ENCODE measurements at regions not wholly inside any gene's neighbourhood (a gene's known extent, or its start where the extent isn't known, plus 50 kb on each side); places are given as distances from the start of the nearest gene placed in this dataset.

GRCh38 chr6:154561750-154562149 is 51.3 kb upstream of the CNKSR3 start:
- no peak for ATAC-seq
- DNase-seq: no peak
- intact Hi-C loops (cut with DNase I, micrococcal nuclease): no loop called here

DNA sequence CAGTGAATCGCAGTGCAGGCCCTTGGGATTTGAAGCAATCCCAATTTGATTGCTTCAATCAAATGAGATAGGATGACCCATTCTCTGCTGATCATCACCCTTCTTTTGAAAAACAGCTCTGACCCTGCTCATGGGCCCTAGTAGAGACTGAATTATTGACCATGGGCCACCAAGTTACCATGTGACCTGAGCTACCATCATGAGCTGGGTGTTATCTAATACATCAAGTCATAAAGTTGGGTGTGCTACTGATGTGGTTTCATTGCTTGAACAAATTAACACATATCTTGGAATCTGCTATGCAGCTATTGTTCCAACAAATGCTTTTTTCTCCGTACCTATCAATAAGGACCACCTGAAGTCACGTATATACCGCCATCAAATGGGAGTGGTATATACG is 54.8 kb upstream of the CNKSR3 start:
- intact Hi-C loops (cut with DNase I, micrococcal nuclease): no loop called here
- ATAC-seq: peak; percentile 44
- DNase-seq: no peak

DNA sequence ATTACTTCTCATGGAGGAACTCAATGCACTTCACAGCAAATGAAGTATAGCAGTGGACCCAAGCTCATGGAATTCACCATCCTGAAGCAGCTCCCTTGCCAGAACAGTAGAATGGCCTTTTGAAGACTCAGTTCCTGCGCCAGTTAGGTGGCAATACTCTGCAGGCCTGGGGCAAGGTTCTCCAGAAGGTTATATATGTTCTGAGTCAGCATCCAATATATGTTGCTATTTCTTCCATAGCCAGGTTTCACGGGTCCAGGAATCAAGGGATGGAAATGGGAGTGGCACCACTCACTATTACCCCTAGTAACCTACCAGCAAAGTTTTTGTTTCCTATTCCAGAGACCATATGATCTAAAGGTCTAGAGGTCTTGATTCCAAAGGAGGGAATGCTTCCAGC is 56.4 kb upstream of the CNKSR3 start:
- intact Hi-C loops (cut with DNase I, micrococcal nuclease): no loop called here
- peak; percentile 62 for ATAC-seq
- DNase-seq: no peak

DNA sequence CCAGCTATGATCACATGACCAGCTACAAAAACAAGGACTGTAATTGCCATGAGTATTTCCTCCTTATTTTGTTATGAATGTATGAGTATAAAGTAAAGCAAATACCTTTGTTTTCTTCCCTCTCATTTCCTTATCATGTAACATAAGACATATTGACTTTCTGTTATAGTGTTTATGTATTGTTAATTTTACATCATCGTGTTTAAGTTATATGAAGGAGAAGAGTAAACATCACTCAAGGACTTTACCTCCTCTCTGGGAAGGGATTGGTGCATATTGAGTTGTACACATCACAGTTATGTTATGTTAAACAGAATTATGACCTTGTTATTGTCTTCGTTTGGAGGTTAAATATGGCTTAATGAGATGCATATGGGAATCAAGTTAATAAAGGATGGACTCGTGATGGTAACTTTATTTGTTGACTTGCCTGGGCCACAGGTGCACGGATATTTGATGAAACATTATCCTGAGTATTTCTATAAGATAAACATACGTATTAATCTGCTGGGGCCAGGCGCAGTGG is 57.3 kb upstream of the CNKSR3 start:
- DNase-seq (no peak), ATAC-seq (peak; percentile 76)
- intact Hi-C loops (cut with DNase I, micrococcal nuclease): no loop called here

DNA sequence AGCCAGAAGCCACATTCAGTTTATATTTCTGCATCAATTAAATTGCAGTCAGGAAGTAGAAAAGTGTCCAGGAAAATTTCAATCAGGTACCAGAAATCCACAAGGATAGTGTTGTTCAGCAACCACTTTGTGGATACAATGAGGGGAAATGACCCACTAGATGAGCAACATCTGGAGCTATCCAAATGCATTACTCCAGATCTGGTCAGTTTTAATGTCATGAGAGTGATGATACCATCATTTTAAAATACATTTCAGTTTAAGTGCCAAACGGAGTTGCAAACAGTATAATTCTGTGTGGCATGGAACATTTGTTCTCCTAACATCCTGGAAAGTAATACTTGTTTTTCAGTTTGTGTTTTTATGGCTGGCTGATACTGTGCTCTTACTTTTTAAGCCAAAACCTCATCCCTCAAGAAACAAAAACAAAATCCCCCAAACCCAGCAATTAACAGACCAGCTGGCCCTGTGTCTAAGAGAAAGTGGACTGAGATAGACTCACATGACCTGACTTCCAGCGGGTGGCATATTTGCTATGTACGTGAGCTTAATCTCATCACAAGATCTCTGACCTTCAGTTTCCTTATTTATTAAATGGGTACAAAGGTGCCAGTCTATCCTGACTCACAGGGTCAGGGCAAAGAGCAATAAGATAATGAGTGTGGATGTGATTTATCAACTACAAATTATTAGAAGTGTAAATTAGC is 58.8 kb upstream of the CNKSR3 start:
- no peak for DNase-seq

GRCh38 chr6:154570505-154570904 is 60.0 kb upstream of the CNKSR3 start:
- DNase-seq: no peak
- ATAC-seq: no peak
- intact Hi-C loops (cut with DNase I, micrococcal nuclease): no loop called here

More for the DNA sequence above, 58.8 kb upstream of the CNKSR3 start:
- intact Hi-C loops (cut with DNase I, micrococcal nuclease): no loop called here
- peak; percentile 50 for ATAC-seq

DNA sequence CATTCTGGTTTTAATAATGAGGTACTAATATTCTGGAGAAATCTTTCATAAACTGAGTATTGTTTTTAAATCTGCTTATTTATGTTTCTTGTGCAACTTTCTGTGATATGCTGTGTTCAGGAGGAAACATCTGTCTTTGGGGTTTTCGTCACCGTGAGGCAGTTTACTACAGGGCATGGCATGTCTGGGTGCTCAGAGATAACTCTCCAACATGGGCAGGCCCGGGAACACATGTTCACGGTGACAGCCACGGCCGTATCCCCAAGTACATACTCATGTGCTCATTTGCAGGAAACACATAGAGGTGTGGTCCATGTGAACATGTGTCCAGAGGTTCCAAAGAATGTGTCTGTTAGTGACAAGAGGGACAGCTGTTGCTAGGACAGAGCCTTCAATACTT is 62.1 kb upstream of the CNKSR3 start:
- intact Hi-C loops (cut with DNase I, micrococcal nuclease): no loop called here
- DNase-seq (no peak), ATAC-seq (no peak)

- DNase-seq (no peak), ATAC-seq (peak; percentile 92)
- intact Hi-C loops (cut with DNase I, micrococcal nuclease): no loop called here
Measured at GRCh38 chr6:154578004-154578559, 67.6 kb upstream of the CNKSR3 start.

- intact Hi-C loops (cut with DNase I, micrococcal nuclease): no loop called here
- DNase-seq: no peak
- ATAC-seq: no peak
Measured at GRCh38 chr6:154579046-154579445, 68.6 kb upstream of the CNKSR3 start.

- no peak for DNase-seq
- intact Hi-C loops (cut with DNase I, micrococcal nuclease): no loop called here
- no peak for ATAC-seq
Measured at GRCh38 chr6:154579485-154579884, 69.0 kb upstream of the CNKSR3 start.

- DNase-seq: no peak
- no peak for ATAC-seq
- intact Hi-C loops (cut with DNase I, micrococcal nuclease): no loop called here
Measured at GRCh38 chr6:154580397-154581135, 70.1 kb upstream of the CNKSR3 start.

DNA sequence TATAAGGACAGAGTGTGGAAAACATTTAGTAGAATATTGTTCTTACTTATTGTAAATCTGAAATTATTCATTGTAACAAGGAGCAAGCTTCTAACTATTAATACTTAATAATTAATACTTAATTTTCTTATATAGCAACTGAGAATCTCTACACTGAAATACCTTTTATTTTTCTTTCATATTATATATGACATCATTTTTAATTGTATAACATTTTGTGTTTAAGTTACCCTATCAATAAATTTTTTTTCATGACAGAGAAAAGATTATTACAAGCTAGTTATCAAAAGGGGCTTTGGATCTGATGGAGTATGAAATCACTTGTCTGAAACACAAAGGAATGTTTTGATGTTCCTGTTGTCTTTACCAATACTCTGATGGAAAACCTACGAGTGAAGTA is 72.2 kb upstream of the CNKSR3 start:
- intact Hi-C loops (cut with DNase I, micrococcal nuclease): no loop called here
- no peak for DNase-seq
- ATAC-seq: no peak

DNA sequence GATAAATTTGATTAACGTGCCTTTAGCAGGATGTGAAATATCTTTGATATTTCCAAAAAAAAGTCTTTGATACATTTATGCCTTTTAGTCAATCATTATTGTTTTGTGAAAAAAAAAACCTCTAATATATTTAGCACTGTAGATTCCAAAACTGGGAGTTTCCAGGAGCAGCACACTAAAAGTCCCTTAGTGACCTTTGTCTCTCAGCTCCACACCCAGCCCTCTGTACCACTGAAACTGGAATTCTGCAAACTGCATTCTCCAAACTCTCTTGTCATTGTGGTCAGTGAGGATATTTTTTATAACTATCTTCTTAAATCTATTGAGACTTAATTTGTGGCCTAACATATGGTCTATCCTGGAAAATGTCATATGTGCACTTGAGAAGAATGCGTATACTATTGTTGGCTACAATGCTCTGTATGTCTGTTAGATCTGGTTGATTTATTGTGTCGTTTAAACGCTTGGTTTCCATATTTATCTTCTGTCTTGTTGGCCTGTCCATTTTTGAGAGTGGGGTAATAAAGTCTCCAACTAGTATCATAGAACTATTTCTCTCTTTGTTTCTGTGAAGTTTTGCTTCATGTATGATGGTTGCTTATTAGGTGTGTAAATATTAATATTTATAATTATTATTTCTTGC is 73.2 kb upstream of the CNKSR3 start:
- ATAC-seq: peak; percentile 95
- no peak for DNase-seq
- intact Hi-C loops (cut with DNase I, micrococcal nuclease): no loop called here

DNA sequence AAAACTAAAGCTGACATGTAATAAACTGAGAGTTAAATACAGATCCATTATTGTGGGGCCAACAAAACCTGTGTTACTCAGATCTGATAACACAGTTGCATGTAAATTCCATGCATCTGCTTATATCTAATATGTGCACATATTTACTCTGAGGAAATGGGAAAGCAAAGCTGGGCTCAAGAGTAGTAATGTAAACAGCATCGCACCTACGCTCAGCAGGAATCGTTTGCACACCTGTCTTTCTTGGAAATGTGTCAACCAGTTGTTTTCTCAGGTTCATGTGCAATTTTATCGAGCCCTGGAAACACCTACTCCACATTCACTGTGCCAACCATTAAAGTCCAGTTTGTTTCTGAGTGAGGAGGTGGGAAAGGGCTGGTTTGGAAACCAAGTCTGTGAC is 80.3 kb upstream of the CNKSR3 start:
- DNase-seq: no peak
- peak; percentile 89 for ATAC-seq
- intact Hi-C loops (cut with DNase I, micrococcal nuclease): no loop called here

- intact Hi-C loops (cut with DNase I, micrococcal nuclease): no loop called here
- DNase-seq: no peak
- ATAC-seq: peak; percentile 74
Measured at GRCh38 chr6:154591234-154591633, 80.7 kb upstream of the CNKSR3 start.

GRCh38 chr6:154592199-154592860 is 81.8 kb upstream of the CNKSR3 start:
- ATAC-seq (no peak), DNase-seq (no peak)
- intact Hi-C loops (cut with DNase I, micrococcal nuclease): no loop called here

DNA sequence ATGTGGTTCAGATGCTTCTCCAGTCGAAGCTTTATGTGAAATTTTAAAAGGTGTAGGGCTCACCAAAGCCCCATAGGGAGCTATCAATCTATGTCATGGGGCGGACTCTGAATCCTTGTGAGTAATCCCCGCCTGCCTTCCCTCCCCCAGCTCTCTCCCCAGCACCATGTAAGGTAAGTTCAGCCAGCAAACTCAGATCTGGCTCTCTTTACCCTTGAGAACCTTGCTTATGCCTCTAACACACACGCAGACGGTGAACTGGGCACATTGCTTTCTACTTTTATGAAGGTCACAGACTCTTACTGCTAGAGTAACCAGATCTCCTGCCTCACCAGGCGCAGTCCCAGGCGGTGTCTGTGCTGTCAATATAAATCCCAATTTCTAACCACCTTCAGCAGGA is 82.6 kb upstream of the CNKSR3 start:
- DNase-seq: peak in 1 of 2 donors; percentile 61
- intact Hi-C loops (cut with DNase I, micrococcal nuclease): no loop called here
- ATAC-seq: no peak

GRCh38 chr6:154594496-154595198 is 84.2 kb upstream of the CNKSR3 start:
- DNase-seq (no peak), ATAC-seq (no peak)

GRCh38 chr6:154595538-154595937 is 85.1 kb upstream of the CNKSR3 start:
- ATAC-seq (no peak), DNase-seq (no peak)
- intact Hi-C loops (cut with DNase I, micrococcal nuclease): no loop called here

More at GRCh38 chr6:154594496-154595198, 84.2 kb upstream of the CNKSR3 start:
- intact Hi-C loops (cut with DNase I, micrococcal nuclease): no loop called here
